Kidney (tissue), 13 donors: ENCODE measurements at regions not wholly inside any gene's neighbourhood (a gene's known extent, or its start where the extent isn't known, plus 50 kb on each side); places are given as distances from the start of the nearest gene placed in this dataset.

Experiments
- DNase-seq, 5 donors: peaks; one replicate each; pipeline ENCODE4 v3.0.0-alpha.2; 2013 to 2020
- FAIRE-seq: peaks from 2 replicates; lab custom pipeline; 2012; peaks lifted over from hg19 to GRCh38; lab: Jason Lieb, UNC
- H3K27ac ChIP-seq, 2 donors: one replicate each; pipeline ENCODE4 v1.7.0; 2013; ENCODE audit warnings: low read depth in 2 of 2, low read length in 2 of 2, inconsistent platforms in 1 of 2
- H3K27me3 ChIP-seq: one replicate; pipeline ENCODE4 v1.7.1; 2013; ENCODE audit warnings: low read length, inconsistent platforms; ENCODE audit not compliant: control insufficient read depth, insufficient read depth
- H3K36me3 ChIP-seq, 3 donors: one replicate each; pipeline versions ENCODE4 v1.7.0 to v1.7.1; 2013; ENCODE audit warnings: low read length in 3 of 3, control low read depth in 1 of 3, inconsistent platforms in 1 of 3; ENCODE audit not compliant: insufficient read depth in 3 of 3, control insufficient read depth in 2 of 3
- H3K4me1 ChIP-seq, 3 donors: one replicate each; pipeline versions ENCODE4 v1.7.0 to v1.7.1; 2013; ENCODE audit warnings: low read length in 3 of 3, inconsistent platforms in 1 of 3, low read depth in 1 of 3; ENCODE audit not compliant: control insufficient read depth in 2 of 3, insufficient read depth in 2 of 3
- H3K4me3 ChIP-seq, 3 donors: one replicate each; pipeline versions ENCODE4 v1.7.0 to v1.8.1; 2013; ENCODE audit warnings: low read length in 3 of 3, control low read depth in 1 of 3, inconsistent platforms in 1 of 3
- H3K9ac ChIP-seq, 3 donors: one replicate each; pipeline versions ENCODE4 v1.7.0 to v1.7.1; 2013; ENCODE audit warnings: low read length in 3 of 3, control low read depth in 1 of 3, inconsistent platforms in 1 of 3
- H3K9me3 ChIP-seq, 3 donors: one replicate each; pipeline versions ENCODE4 v1.7.0 to v1.7.1; 2013; ENCODE audit warnings: low read length in 3 of 3, control low read depth in 1 of 3, inconsistent platforms in 1 of 3; ENCODE audit not compliant: control insufficient read depth in 2 of 3, insufficient read depth in 1 of 3
- CTCF ChIP-seq: IDR thresholded peaks from 3 replicates; pipeline ENCODE4 v1.5.1; 2012; ENCODE audit warnings: mild to moderate bottlenecking, moderate library complexity, borderline replicate concordance; ENCODE audit not compliant: insufficient read depth; ENCODE audit errors: extremely low read depth
- intact Hi-C: fragments of 100-400 bp; cut with DNase I; formaldehyde crosslinking; loops from one replicate; pipeline ENCODE4 v1.11.1; 2022
- donor health status: control.
- donor health status: control.
- donor health status: control.
- donor health status: control.
- donor health status: control.
- donor health status: DM: yes; HTN: yes; CAD: no.
- donor health status: Normal renal cell carcinoma (clear cell type).

GRCh38 chr18:47754311-47755101 is 176.0 kb downstream of the SMAD2 start:
- H3K9me3 ChIP-seq: no peaks in the 10 kb centered on the region
- H3K36me3 ChIP-seq: no peaks in the 10 kb centered on the region
- H3K27me3 ChIP-seq: no peaks in the 10 kb centered on the region
- peak; percentile 51 for TF ChIP-seq CTCF
- H3K27ac ChIP-seq: no peak overlapping the region
- intact Hi-C loops: no loop called here
- FAIRE-seq (no peak), DNase-seq (peak in 4 of 5 donors; percentile 33 to 66 (median 56))
- H3K9ac ChIP-seq: no peak overlapping the region
- no peak overlapping the region for H3K4me3 ChIP-seq
- no peaks in the 10 kb centered on the region for H3K4me1 ChIP-seq

DNA sequence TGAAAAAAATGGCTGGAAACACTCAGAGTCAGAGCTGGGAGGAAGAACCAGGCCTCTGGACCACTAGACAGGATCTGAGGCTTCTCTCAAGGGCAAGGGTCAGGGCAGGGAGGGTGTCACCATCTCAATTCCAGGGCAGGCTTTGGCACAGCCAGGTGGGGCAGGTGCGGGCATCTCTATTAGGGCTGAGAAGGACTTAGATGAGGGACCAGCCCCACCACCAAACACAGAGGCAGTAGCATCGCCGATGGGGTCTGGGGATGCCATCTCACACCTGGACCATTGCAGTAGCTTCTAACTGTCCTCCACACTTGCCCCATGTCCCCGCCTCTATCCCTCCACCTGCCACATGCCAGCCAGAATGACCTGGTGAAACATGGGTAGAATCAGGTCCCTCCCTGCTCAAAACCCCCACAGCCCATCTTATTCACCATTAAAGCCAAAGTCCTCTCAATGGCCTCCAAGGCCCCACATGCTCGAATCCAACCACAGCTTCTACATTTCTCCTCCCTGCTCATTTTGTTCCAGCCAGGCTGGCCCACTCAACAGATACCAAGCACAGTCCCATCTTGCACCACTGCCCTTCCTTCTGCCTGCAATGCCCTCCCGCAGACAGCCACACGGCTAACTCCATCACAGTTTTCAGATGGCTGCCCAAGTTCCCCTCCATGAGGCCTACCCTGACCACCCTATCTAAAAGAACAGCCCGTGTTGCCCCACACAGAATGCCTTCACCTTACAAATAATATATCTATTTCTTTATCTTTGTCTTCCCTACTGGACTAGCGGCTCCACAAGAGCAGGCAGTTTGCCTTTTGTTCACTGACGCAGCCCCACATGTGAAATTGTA is 177.4 kb downstream of the SMAD2 start:
- Histone ChIP-seq H3K9me3 (no peaks in the 10 kb centered on the region), H3K4me1 (peaks cover 0 to 2% (median 0%) of the 10 kb centered on the region in 3 donors), H3K9ac (no peak overlapping the region), H3K27ac (no peak overlapping the region), H3K36me3 (no peaks in the 10 kb centered on the region), H3K4me3 (no peak overlapping the region), H3K27me3 (no peaks in the 10 kb centered on the region)
- no peak for DNase-seq
- no peak for FAIRE-seq
- no peak for TF ChIP-seq CTCF
- intact Hi-C loops: no loop called here

DNA sequence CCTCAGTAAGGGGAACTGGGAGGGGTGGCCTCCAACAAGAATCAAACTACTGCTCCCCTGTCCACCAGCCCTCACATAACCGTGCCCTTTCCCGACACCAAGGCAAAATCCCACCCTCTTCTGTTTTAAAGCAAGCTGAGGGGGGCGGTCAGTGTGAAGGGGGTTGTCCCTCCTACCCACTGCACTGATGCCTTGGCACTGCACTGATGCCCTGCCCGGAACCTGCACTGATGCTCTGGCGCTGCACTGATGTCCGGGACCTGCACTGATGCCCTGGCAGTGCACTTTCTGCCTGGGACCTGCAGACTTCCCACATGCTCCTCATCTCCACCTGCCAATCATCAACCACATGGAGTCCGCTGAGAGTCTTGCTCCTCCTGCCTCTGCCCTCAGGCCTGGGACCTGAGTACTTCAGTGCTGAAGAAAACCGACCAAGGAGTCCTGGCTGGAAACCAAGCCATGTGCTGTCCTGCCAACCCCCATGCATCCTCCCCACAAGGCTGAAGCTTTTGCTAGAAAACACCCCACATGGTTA is 179.5 kb downstream of the SMAD2 start:
- Histone ChIP-seq H3K4me1 (peaks cover 0 to 2% (median 0%) of the 10 kb centered on the region in 3 donors), H3K9ac (no peak overlapping the region), H3K27me3 (no peaks in the 10 kb centered on the region), H3K36me3 (no peaks in the 10 kb centered on the region), H3K4me3 (no peak overlapping the region), H3K27ac (no peak overlapping the region), H3K9me3 (no peaks in the 10 kb centered on the region)
- TF ChIP-seq CTCF: no peak
- intact Hi-C loops: no loop called here
- no peak for DNase-seq
- no peak for FAIRE-seq
